SU-DHL-6 (cell line): ENCODE measurements at regions not wholly inside any gene's neighbourhood (a gene's known extent, or its start where the extent isn't known, plus 50 kb on each side); places are given as distances from the start of the nearest gene placed in this dataset.

ENCODE experiments used
- CTCF ChIP-seq: fragments of 200-600 bp; sonication (generic); IDR thresholded peaks from one replicate; pipeline ENCODE4 v1.5.1; 2017; ENCODE audit warnings: antibody characterized with exemption, mild to moderate bottlenecking, low read length, moderate library complexity; ENCODE audit not compliant: insufficient read depth, poor library complexity, severe bottlenecking
- EZH2phosphoT487 ChIP-seq: fragments of 200-600 bp; sonication (generic), shearing (Covaris generic); conservative IDR thresholded peaks from 2 replicates; pipeline ENCODE4 v1.6.1; 2018; ENCODE audit warnings: mild to moderate bottlenecking, antibody characterized with exemption, low read length, moderate library complexity, mixed read lengths

GRCh38 chr5:61626639-61627282, 294.7 kb downstream of the ZSWIM6 start:
- no peak for TF ChIP-seq CTCF
- TF ChIP-seq EZH2phosphoT487 = no peak
